ENCODE measurements at regions not wholly inside any gene's neighbourhood (a gene's known extent, or its start where the extent isn't known, plus 50 kb on each side); places are given as distances from the start of the nearest gene placed in this dataset.

- TF ChIP-seq CTCF (IDR thresholded peaks at IDR 0.05; ENCODE audit: insufficient read depth, low read depth, low read length), result no peak
Observed at GRCh38 chr10:114770009-114770408, 51.6 kb upstream of the FHIP2A start.

DNA sequence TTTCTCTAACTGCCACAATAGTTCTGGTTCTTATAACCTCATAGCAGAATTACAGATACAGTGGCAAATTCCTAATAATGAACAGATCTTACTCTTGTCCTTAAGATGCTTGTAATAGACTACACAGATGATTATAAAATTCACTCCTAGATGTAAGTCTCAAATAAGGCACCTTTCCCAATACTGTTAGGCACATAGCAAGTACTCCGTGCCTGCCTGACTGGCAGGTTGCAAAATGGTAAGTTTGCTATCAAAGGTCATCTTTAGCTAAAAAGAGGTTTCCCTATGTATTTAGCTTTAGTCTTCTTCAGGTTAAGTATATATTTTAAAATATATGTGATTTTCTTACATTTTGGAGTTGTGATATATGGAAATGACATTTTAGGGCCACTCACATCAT lies 50.4 kb upstream of the FHIP2A start:
- ChIA-PET POLR2A (no interaction called here), CTCF (interaction anchor here (1.5 kb wide), 1 partner anchor 124 kb away, joined by 4 read pairs; no protein-coding TSS in a partner anchor)
- TF ChIP-seq CTCF (IDR thresholded peaks at IDR 0.05; ENCODE audit: insufficient read depth, low read depth, low read length), result no peak

More at GRCh38 chr10:114770009-114770408, 51.6 kb upstream of the FHIP2A start:
- ChIA-PET POLR2A (no interaction called here), CTCF (interaction anchor here (1.0 kb wide), 1 partner anchor 299 kb away, joined by 3 read pairs; no protein-coding TSS in a partner anchor)
- Histone ChIP-seq H3K36me3 (ENCODE audit: control insufficient read depth, insufficient read depth, low read length) (no peaks in the 10 kb centered on the region), H3K27me3 (ENCODE audit: control insufficient read depth, insufficient read depth, low read length) (no peaks in the 10 kb centered on the region), H3K4me3 (ENCODE audit: low read depth, low read length) (no peak overlapping the region)
- no peak for DNase-seq (ENCODE audit: low read depth)

GRCh38 chr10:114771749-114772148 lies 49.8 kb upstream of the FHIP2A start:
- ChIA-PET CTCF (interaction anchor here (1.5 kb wide), 1 partner anchor 124 kb away, joined by 4 read pairs; no protein-coding TSS in a partner anchor), POLR2A (interaction anchor here (0.6 kb wide), 1 partner anchor 99 kb away, joined by 5 read pairs; no protein-coding TSS in a partner anchor)
- Histone ChIP-seq H3K36me3 (ENCODE audit: control insufficient read depth, insufficient read depth, low read length) (no peaks in the 10 kb centered on the region), H3K4me3 (ENCODE audit: low read depth, low read length) (no peak overlapping the region), H3K27me3 (ENCODE audit: control insufficient read depth, insufficient read depth, low read length) (no peaks in the 10 kb centered on the region)
- DNase-seq (ENCODE audit: low read depth), result no peak
- no peak for TF ChIP-seq CTCF (IDR thresholded peaks at IDR 0.05; ENCODE audit: insufficient read depth, low read depth, low read length)

More for the DNA sequence above, 50.4 kb upstream of the FHIP2A start:
- Histone ChIP-seq H3K27me3 (ENCODE audit: control insufficient read depth, insufficient read depth, low read length) (no peaks in the 10 kb centered on the region), H3K4me3 (ENCODE audit: low read depth, low read length) (no peak overlapping the region), H3K36me3 (ENCODE audit: control insufficient read depth, insufficient read depth, low read length) (no peaks in the 10 kb centered on the region)
- DNase-seq (ENCODE audit: low read depth), result no peak

All from BJ (cell line).